Calu3 (cell line): ENCODE measurements at regions not wholly inside any gene's neighbourhood (a gene's known extent, or its start where the extent isn't known, plus 50 kb on each side); places are given as distances from the start of the nearest gene placed in this dataset.

Experiments used
- BruUV-seq: library from RNA; stranded (reverse); fragments of 400-500 nt; replicated peaks from 2 replicates; lab custom pipeline; 2021; lab: Mats Ljungman, UMichigan
- CTCF ChIA-PET: fragments of 300-600 bp; sonication (Branson Sonifier 250); formaldehyde crosslinking; loops from one replicate; lab custom pipeline; 2022; ENCODE audit warnings: antibody characterized with exemption; lab: Charles Lee
- DNase-seq: peaks from one replicate; pipeline ENCODE4 v3.0.0; 2022
- H3K27ac Mint-ChIP-seq: one replicate; pipeline ENCODE4 v1.8.0; 2022; ENCODE audit warnings: mixed read lengths; ENCODE audit not compliant: unreplicated experiment
- H3K27me3 Mint-ChIP-seq: one replicate; pipeline ENCODE4 v1.8.0; 2022; ENCODE audit warnings: mixed read lengths; ENCODE audit not compliant: unreplicated experiment
- H3K36me3 Mint-ChIP-seq: one replicate; pipeline ENCODE4 v1.8.0; 2022; ENCODE audit warnings: mild to moderate bottlenecking, moderate library complexity, mixed read lengths; ENCODE audit not compliant: insufficient read depth, unreplicated experiment
- H3K4me1 Mint-ChIP-seq: one replicate; pipeline ENCODE4 v1.8.0; 2022; ENCODE audit warnings: mild to moderate bottlenecking, low read depth, mixed read lengths; ENCODE audit not compliant: unreplicated experiment
- H3K4me3 Mint-ChIP-seq: one replicate; pipeline ENCODE4 v1.8.0; 2022; ENCODE audit warnings: mild to moderate bottlenecking, low read depth, moderate library complexity, mixed read lengths; ENCODE audit not compliant: unreplicated experiment
- H3K9me3 Mint-ChIP-seq: one replicate; pipeline ENCODE4 v1.8.0; 2022; ENCODE audit warnings: low read depth, mixed read lengths; ENCODE audit not compliant: unreplicated experiment
- intact Hi-C: fragments of 100-400 bp; cut with micrococcal nuclease; formaldehyde crosslinking; loops from one replicate; pipeline ENCODE4 v1.10.0; 2022; ENCODE audit not compliant: unreplicated experiment
- TF ChIP-seq, protein P1 (sequence below): fragments of 200-600 bp; IDR thresholded peaks from one replicate; pipeline ENCODE4 v1.8.0; 2022; ENCODE audit warnings: antibody characterized with exemption; ENCODE audit not compliant: unreplicated experiment

- CTCF ChIA-PET = no interaction called here
- intact Hi-C loops = no loop called here
- no peaks in the 10 kb centered on the region for H3K36me3 Mint-ChIP-seq
- peaks cover 53% of the 10 kb centered on the region for H3K27me3 Mint-ChIP-seq
- H3K4me1 Mint-ChIP-seq = no peaks in the 10 kb centered on the region
- DNase-seq = no peak
- no peak overlapping the region for H3K4me3 Mint-ChIP-seq
- no peak overlapping the region for H3K27ac Mint-ChIP-seq
- peaks cover 3% of the 10 kb centered on the region for H3K9me3 Mint-ChIP-seq
- TF ChIP-seq, protein P1, sequence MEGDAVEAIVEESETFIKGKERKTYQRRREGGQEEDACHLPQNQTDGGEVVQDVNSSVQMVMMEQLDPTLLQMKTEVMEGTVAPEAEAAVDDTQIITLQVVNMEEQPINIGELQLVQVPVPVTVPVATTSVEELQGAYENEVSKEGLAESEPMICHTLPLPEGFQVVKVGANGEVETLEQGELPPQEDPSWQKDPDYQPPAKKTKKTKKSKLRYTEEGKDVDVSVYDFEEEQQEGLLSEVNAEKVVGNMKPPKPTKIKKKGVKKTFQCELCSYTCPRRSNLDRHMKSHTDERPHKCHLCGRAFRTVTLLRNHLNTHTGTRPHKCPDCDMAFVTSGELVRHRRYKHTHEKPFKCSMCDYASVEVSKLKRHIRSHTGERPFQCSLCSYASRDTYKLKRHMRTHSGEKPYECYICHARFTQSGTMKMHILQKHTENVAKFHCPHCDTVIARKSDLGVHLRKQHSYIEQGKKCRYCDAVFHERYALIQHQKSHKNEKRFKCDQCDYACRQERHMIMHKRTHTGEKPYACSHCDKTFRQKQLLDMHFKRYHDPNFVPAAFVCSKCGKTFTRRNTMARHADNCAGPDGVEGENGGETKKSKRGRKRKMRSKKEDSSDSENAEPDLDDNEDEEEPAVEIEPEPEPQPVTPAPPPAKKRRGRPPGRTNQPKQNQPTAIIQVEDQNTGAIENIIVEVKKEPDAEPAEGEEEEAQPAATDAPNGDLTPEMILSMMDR = no peak
- no TSS peak for BruUV-seq
Measured at GRCh38 chr5:155282503-155283107, 269.1 kb downstream of the KIF4B start.

GRCh38 chr5:155285706-155286105 lies 272.2 kb downstream of the KIF4B start:
- DNase-seq = no peak
- no TSS peak for BruUV-seq
- Mint-ChIP-seq H3K4me1 (no peaks in the 10 kb centered on the region), H3K9me3 (peaks cover 6% of the 10 kb centered on the region), H3K36me3 (no peaks in the 10 kb centered on the region), H3K27me3 (peaks cover 40% of the 10 kb centered on the region), H3K4me3 (no peak overlapping the region), H3K27ac (no peak overlapping the region)
- CTCF ChIA-PET = interaction anchor here (0.7 kb wide), 1 partner anchor 9 kb away, joined by 3 read pairs; no protein-coding TSS in a partner anchor
- intact Hi-C loops = no loop called here
- TF ChIP-seq, protein P1 = no peak

DNA sequence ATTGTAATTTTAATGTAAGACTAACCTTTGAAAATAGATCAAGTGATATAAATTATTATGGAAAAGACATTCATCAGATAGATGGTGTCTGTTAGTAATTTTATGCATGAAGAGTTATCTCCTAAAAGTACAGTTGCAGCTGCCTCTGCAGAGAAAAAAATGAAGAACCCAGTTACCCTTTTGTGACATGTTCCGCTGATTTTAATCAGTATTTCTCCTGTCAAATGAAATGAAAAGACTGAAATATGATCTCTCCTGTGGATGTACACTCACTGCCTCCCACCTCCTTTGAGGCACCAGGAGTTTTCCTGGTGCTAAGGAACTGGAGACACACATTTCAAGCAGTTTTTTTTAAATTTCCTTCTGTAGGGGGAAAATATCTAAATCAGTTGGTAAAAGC lies 277.4 kb downstream of the KIF4B start:
- BruUV-seq = no TSS peak
- Mint-ChIP-seq H3K4me3 (no peak overlapping the region), H3K4me1 (no peaks in the 10 kb centered on the region), H3K27ac (no peak overlapping the region), H3K27me3 (no peaks in the 10 kb centered on the region), H3K36me3 (no peaks in the 10 kb centered on the region), H3K9me3 (peaks cover 3% of the 10 kb centered on the region)
- TF ChIP-seq, protein P1 = no peak
- DNase-seq = no peak
- CTCF ChIA-PET = interaction anchor here (0.5 kb wide), 1 partner anchor 1084 kb away, joined by 3 read pairs; no protein-coding TSS in a partner anchor
- intact Hi-C loops = no loop called here

GRCh38 chr5:155293605-155294178 lies 280.1 kb downstream of the KIF4B start:
- Mint-ChIP-seq H3K9me3 (peaks cover 3% of the 10 kb centered on the region), H3K27ac (no peak overlapping the region), H3K27me3 (no peaks in the 10 kb centered on the region), H3K4me3 (no peak overlapping the region), H3K4me1 (no peaks in the 10 kb centered on the region), H3K36me3 (no peaks in the 10 kb centered on the region)
- intact Hi-C loops = no loop called here
- CTCF ChIA-PET = interaction anchor here (0.7 to 1.1 kb wide), 2 partner anchors 154 to 1587 kb away, joined by 3 read pairs; no protein-coding TSS in a partner anchor
- no peak for DNase-seq
- TF ChIP-seq, protein P1 = no peak
- BruUV-seq = no TSS peak
